ENCODE measurements at regions not wholly inside any gene's neighbourhood (a gene's known extent, or its start where the extent isn't known, plus 50 kb on each side); places are given as distances from the start of the nearest gene placed in this dataset.

GRCh38 chr13:81488021-81488420 lies 1147.1 kb upstream of the SPRY2 start:
- Histone ChIP-seq H4K20me1 (ENCODE audit: insufficient read depth, low read length) (no peaks in the 10 kb centered on the region), H2BK5ac (ENCODE audit: low read depth, low read length, poor library complexity, severe bottlenecking) (no peak overlapping the region), H4K5ac (ENCODE audit: low read depth, low read length) (no peak overlapping the region), H4K91ac (ENCODE audit: insufficient read depth, low read depth, low read length) (no peak overlapping the region), H3K27ac (ENCODE audit: insufficient read depth, low read length) (no peak overlapping the region), H3K4me2 (ENCODE audit: low read depth, low read length) (no peak overlapping the region), H3K4me3 (ENCODE audit: insufficient read depth, low read depth, low read length) (no peak overlapping the region), H3K4ac (ENCODE audit: low read depth, low read length) (no peak overlapping the region), H3K23ac (ENCODE audit: low read depth, low read length) (no peak overlapping the region), H3K9me1 (ENCODE audit: insufficient read depth, low read length) (no peaks in the 10 kb centered on the region), H2AK9ac (replicated peaks; ENCODE audit: low read depth, low read length, poor library complexity) (no peak overlapping the region), H3K56ac (ENCODE audit: extremely low read depth, insufficient read depth, low read length) (no peak overlapping the region), H2BK15ac (ENCODE audit: low read depth, low read length) (no peak overlapping the region), H4K8ac (ENCODE audit: low read depth in 2 of 2, low read length in 2 of 2) (no peak overlapping the region), H3K27me3 (ENCODE audit: control insufficient read depth, insufficient read depth, low read length) (no peaks in the 10 kb centered on the region), H3K79me1 (ENCODE audit: low read depth in 1 of 2, low read length in 2 of 2) (no peaks in the 10 kb centered on the region), H2AK5ac (ENCODE audit: low read depth, low read length) (no peak overlapping the region), H3K9me3 (ENCODE audit: control insufficient read depth, insufficient read depth, low read length) (peaks cover 2% of the 10 kb centered on the region; the same call in 1 of the 2 replicates), H2BK120ac (ENCODE audit: low read depth, low read length) (no peak overlapping the region), H3K36me3 (ENCODE audit: control insufficient read depth, insufficient read depth, low read length) (no peaks in the 10 kb centered on the region), H2AFZ (replicated peaks; ENCODE audit: low read length, poor library complexity) (no peak overlapping the region), H3K9ac (ENCODE audit: low read depth, low read length) (no peak overlapping the region), H2BK20ac (ENCODE audit: low read depth, low read length) (no peak overlapping the region), H3K14ac (replicated peaks; ENCODE audit: low read depth, low read length) (no peak overlapping the region), H3K18ac (ENCODE audit: low read depth, low read length) (no peak overlapping the region), H3K4me1 (ENCODE audit: control insufficient read depth, insufficient read depth, low read length) (no peaks in the 10 kb centered on the region)
- dilution Hi-C loops (cut with HindIII; ENCODE audit: low sequenced_read_pairs, unreplicated experiment) (no loop called here), in situ Hi-C loops (cut with MboI; ENCODE audit: low sequenced_read_pairs) (no loop called here), intact Hi-C loops (cut with micrococcal nuclease) (no loop called here)
- POLR2A ChIA-PET (ENCODE audit: unreplicated experiment): no interaction called here
- BruUV-seq (replicated peaks): no TSS peak
- no peak for ATAC-seq (ENCODE audit: low read depth)
- CTCF ChIA-PET: no interaction called here
- no peak for TF ChIP-seq NFE2L2 (IDR thresholded peaks at IDR 0.05; ENCODE audit: low read depth, low read length)
- no peak for TF ChIP-seq CHD1 (IDR thresholded peaks at IDR 0.05; ENCODE audit: low read depth, low read length)
- TF ChIP-seq MAZ (IDR thresholded peaks at IDR 0.05; ENCODE audit: borderline replicate concordance, low read depth, low read length): no peak
- TF ChIP-seq CEBPB (IDR thresholded peaks at IDR 0.05; ENCODE audit: low read depth, low read length): no peak
- TF ChIP-seq FOS (IDR thresholded peaks at IDR 0.05; ENCODE audit: low read depth, low read length): no peak
- TF ChIP-seq MXI1 (IDR thresholded peaks at IDR 0.05; ENCODE audit: borderline replicate concordance, low read depth, low read length): no peak
- no peak for TF ChIP-seq MAFK (IDR thresholded peaks at IDR 0.05; ENCODE audit: low read depth, low read length)
- TF ChIP-seq RFX5 (IDR thresholded peaks at IDR 0.05; ENCODE audit: low read depth, low read length): no peak
- TF ChIP-seq CTCF (conservative IDR thresholded peaks at IDR 0.05; ENCODE audit: low read depth, low read length): no peak
- TF ChIP-seq RAD21 (IDR thresholded peaks at IDR 0.05; ENCODE audit: low read length): no peak
- TF ChIP-seq SMC3 (IDR thresholded peaks at IDR 0.05; ENCODE audit: low read depth, low read length): no peak
- TF ChIP-seq BHLHE40 (IDR thresholded peaks at IDR 0.05; ENCODE audit: low read depth, low read length): no peak
- TF ChIP-seq POLR2A (IDR thresholded peaks at IDR 0.05; ENCODE audit: low read depth, low read length): no peak
- no peak for TF ChIP-seq ELK1 (IDR thresholded peaks at IDR 0.05; ENCODE audit: borderline replicate concordance, low read depth, low read length)
- TF ChIP-seq RCOR1 (IDR thresholded peaks at IDR 0.05; ENCODE audit: insufficient replicate concordance, low read length): no peak
- no peak for TF ChIP-seq USF2 (IDR thresholded peaks at IDR 0.05; ENCODE audit: low read depth, low read length)
- no peak for DNase-seq
- WGBS, 2 experiments (ENCODE audit: extremely low coverage in 2 of 2, insufficient read length in 1 of 2): no CpG with 5 or more reads among the region's 1 CpG

Data from IMR-90 (cell line).